Prostate gland (tissue), 2 donors: ENCODE measurements at regions not wholly inside any gene's neighbourhood (a gene's known extent, or its start where the extent isn't known, plus 50 kb on each side); places are given as distances from the start of the nearest gene placed in this dataset.

Experiments used
- POLR2A ChIP-seq: fragments of 450-650 bp; IDR thresholded peaks from one replicate; pipeline ENCODE4 v1.6.1; 2016; ENCODE audit warnings: antibody characterized with exemption, mild to moderate bottlenecking
- TF ChIP-seq, protein P1 (sequence below), 4 experiments: fragments of 200-600 bp in 2 of 4; fragments of 450-650 bp in 2 of 4; sonication (generic) in 2 of 4; IDR thresholded peaks; 1 replicate in 3 of 4; 2 replicates in 1 of 4; pipeline ENCODE4 v1.5.1; 2016 to 2019; ENCODE audit warnings: antibody characterized with exemption in 4 of 4, mild to moderate bottlenecking in 2 of 4, moderate library complexity in 2 of 4

DNA sequence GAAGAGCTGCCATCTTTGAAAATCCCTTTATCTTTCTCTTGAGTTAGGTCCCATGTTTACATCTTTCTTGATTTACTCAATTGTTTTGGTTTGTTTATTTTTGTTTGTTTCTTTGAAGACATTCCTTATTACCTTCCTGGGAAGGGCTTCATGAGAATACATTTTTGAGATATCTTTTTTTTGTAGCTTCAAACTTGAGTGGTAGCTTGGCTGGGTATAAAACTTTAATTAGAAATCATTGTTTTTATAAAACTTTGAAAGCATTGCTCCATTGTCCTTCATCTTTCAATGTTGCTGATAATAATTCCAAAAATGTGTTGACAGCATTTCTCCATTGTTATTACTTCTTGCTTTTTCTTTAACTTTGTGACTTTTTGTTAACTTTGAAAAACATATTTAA lies 145.9 kb upstream of the RBMS1 start:
- TF ChIP-seq, protein P1, sequence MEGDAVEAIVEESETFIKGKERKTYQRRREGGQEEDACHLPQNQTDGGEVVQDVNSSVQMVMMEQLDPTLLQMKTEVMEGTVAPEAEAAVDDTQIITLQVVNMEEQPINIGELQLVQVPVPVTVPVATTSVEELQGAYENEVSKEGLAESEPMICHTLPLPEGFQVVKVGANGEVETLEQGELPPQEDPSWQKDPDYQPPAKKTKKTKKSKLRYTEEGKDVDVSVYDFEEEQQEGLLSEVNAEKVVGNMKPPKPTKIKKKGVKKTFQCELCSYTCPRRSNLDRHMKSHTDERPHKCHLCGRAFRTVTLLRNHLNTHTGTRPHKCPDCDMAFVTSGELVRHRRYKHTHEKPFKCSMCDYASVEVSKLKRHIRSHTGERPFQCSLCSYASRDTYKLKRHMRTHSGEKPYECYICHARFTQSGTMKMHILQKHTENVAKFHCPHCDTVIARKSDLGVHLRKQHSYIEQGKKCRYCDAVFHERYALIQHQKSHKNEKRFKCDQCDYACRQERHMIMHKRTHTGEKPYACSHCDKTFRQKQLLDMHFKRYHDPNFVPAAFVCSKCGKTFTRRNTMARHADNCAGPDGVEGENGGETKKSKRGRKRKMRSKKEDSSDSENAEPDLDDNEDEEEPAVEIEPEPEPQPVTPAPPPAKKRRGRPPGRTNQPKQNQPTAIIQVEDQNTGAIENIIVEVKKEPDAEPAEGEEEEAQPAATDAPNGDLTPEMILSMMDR (IDR thresholded peaks at IDR 0.05) = no peak
- TF ChIP-seq POLR2A = no peak
